ENCODE measurements at regions not wholly inside any gene's neighbourhood (a gene's known extent, or its start where the extent isn't known, plus 50 kb on each side); places are given as distances from the start of the nearest gene placed in this dataset.
"Not testable (repeated sequence)": the region's sequence is repeated elsewhere in the genome, so short reads cannot be mapped to it uniquely, and the experiment has no call there.

DNA sequence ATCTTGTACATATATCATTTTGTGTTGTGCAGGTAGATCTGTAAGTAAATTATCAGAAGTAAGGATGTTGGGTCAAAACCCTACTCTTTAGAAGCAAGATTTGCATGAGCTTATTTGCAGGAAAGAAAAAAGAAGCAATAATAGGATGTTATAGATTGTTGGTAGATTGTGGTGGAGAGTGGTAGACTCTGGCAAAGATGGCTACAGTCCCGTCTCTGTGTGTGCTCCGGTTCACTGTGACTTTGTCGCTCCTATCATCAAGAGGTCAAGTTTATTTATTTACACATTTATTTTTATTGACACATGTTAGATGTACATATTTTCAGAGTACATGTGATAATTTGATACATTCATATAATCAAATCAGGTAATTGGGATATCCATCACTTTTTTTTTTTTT lies 81.0 kb upstream of the NDUFV2 start:
- no peak for DNase-seq

DNA sequence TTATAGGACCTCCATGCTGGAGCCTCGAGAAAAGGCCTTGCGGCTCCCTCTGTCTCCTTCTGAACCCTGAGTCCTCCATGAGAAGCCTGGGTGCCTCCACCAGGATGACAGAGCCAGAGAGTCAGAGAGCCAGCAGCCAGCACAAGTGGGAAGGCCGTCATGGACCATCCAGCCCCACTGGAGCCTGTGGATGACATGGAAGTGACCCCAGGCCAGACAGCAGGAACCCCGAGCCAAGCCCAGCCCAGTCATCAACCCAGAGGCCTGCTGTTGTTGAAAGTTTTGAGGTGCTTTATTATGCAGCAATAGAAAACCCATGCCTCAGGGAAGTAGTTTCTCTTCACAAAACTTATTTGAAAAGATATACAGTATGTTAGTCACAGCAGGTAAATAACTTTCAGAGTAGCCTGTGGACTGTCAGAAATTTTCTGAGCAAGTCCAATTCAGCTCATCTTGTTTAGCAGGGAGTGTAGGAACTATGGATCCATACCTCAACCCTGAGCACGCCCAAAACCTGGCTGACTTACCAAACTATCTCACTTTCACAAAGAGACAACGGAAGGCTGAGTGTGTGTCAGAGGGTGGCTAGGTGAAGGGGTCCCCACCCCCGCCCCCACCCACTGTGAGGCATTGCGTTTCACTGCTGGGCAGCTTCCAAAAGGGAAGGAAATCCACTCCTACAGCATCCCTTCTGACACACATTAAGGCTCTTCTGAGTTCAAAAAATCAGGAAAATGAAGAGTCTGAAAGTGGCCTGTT lies 79.9 kb upstream of the NDUFV2 start:
- no peak for DNase-seq

DNA sequence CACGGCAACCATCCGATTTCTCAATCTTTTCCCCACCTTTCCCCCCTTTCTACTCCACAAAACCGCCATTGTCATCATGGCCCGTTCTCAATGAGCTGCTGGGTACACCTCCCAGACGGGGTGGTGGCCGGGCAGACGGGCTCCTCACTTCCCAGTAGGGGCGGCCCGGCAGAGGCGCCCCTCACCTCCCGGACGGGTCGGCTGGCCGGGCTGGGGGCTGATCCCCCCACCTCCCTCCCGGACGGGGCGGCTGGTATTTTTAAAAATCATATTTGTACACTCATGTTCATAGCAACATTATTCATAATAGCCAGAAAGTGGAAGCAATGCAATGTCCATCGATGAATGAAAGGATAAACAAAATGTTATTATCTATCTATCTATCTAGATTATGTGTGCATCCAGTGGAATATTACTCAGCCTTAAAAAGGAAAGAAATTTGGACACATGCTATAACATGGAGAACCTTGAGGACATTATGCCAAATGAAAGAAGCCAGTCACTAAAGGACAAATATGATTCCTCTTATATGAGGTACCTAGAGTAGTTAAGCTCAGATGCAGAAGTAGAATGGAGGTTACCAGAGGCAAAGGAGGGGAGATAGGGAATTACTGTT lies 78.4 kb upstream of the NDUFV2 start:
- not testable (repeated sequence) for DNase-seq

DNA sequence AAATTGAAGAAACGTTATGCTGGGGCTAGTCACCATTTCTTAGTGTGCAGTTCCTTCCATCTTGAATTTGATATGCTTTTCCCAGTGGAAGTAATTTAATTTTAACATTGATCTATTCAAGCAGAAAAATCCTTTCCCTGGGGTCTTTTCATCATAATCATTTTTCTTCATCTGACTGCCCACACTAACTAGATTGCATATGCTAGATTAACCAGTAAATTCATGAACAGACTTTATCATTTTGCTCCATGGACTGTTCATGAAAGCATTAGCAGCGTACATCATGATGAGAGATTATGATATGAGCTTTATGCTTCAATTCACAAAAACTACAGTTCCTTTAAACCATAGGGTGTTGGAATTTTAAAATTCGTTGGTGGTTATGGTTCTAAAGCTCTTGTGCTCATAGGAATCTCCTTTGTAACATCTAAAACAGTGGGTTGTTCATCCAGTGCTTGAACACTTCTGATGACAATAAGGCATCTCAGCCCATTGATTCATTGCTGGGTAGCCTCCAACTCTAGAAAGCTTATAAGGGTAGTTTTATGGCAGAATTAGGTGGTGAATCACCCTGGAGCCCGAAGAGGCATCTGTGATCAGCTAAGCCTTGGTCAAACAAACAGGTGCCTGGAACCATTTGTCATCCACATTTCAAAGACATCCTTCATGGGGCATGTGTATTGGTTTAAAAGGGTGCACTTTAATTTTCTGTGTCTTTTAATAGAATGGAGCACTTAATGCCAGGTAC lies 77.2 kb upstream of the NDUFV2 start:
- no peak for DNase-seq

DNA sequence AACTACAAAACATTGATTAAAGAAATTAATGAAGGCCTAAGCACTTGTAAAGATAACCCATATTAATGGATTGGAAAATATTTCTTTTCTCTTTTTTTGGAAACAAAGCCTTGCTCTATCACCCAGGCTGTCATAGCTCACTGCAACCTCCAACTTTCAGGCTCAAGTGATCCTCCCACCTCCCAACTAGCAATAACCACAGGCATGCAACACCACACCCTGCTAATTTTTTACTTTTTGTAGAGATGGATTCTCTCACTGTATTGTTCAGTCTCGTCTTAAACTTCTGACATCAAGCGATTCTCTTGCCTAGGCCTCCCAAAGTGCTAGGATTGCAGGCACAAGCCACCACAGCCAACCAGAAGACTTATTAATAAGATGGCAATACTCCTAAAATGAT lies 73.4 kb upstream of the NDUFV2 start:
- no peak for DNase-seq

DNA sequence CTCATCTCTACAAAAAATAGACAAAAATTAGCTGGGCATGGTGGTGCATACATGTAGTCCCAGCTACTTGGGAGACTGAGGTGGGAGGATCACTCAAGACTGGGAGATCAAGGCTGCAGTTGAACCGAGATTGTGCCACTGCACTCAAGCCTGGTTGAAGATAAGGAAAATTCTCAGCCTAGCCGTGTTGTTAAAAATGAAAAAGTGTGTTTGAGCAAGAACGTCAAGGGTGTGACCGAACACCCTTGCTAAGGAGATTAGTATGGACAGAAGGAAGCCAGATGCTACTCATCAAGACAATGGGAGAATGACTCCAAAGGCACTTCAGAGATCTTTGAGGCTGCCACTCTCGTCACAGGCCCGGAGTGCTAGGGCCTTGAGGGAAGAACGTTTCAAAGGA lies 70.0 kb upstream of the NDUFV2 start:
- no peak for DNase-seq

GRCh38 chr18:9038277-9038871 lies 64.1 kb upstream of the NDUFV2 start:
- no peak for DNase-seq

DNA sequence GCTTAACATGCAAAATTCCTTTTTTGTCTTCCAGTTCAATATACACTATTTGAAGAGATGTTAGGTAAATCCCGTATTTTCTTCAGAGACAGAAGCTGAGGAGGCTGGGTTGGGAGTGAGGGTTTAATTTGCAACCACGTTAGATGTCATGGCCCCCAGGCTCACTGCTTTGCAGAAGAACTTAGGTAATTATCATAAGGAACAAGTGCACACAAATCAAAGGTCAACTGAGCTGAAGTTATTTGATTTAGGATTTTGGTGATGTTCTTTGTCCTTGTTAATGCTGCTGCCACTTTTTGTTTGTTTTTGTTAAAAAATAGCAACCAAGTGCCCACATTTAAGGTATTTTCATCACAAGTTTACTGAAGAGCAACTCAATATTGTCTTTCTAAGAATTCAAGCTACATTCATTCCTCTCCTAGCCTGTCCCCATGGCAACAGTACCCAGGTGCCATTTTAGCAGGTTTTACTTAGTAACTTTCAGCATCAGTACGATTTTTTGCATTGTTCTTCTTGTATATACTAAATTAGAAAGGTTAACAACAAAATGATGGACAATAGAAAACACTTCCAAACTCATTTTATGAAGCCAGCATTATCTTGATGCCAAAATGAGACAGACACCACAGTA lies 62.9 kb upstream of the NDUFV2 start:
- no peak for DNase-seq

- no peak for DNase-seq
Measured at GRCh38 chr18:9042766-9043481, 59.6 kb upstream of the NDUFV2 start.

- DNase-seq = no peak
Measured at GRCh38 chr18:9043581-9043980, 58.9 kb upstream of the NDUFV2 start.

GRCh38 chr18:9047715-9048114 lies 54.8 kb upstream of the NDUFV2 start:
- DNase-seq = no peak

DNA sequence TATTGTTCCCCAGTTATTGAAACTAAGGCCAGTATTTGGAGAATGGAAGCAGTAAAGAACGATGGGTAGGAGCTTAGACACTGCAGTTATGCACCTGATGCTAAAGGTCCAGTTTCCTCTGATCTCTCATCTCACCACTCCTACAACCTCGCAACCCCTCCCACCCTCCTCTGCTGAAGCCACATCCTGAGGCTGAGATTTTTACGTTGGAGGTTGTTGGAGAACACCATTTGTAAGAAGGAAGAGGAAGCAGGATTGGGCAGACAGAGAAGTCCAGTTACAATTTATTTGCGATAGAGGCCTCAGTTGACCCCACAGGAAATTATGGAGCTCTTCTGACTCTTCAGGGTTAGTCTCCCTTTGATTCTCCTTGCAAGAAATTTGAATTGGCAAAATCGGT lies 54.3 kb upstream of the NDUFV2 start:
- no peak for DNase-seq

GRCh38 chr18:9048808-9049494 lies 53.5 kb upstream of the NDUFV2 start:
- no peak for DNase-seq

DNA sequence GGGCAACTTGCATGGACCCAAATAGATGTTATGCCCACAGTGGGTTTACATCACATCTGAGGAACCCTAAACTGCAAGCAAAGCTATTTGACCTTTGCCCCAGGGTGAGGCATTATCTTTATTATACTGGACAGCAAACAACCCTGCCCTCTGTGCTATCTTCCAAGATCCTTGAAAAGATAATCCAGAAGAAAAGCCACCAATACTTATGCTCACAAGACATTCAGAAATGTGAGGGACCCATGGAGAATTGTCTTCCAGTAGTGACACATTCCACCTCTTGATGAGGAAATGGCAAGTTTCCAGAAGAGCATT lies 53.0 kb upstream of the NDUFV2 start:
- no peak for DNase-seq

DNA sequence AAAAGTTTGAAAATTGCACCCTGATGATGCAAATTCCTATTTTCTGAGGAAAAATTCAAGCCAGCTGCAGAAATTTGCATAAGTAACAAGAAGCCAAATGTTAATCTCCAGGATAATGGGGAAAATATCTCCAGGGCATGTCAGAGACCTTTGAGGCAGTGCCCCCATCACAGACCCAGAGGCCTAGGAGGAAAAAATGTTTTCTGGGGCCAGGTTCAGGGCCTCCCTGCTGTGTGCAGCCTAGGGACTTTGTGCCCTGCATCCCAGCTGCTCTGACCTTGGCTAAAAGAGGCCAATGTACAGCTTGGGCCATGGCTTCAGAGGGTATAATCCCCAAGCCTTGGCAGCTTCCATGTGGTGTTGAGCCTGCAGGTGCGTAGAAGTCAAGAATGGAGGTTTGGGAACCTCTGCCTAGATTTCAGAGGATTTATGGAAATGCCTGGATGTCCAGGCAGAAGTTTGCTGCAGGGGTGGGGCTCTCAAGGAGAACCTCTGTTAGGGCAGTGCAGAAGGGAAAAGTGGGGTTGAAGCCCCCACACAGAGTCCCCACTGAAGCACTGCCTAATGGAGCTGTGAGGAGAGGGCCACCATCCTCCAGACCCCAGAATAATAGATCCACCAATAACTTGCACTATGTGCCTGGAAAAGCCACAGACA lies 51.7 kb upstream of the NDUFV2 start:
- not testable (repeated sequence) for DNase-seq

All from NCI-H146 (cell line).